ENCODE measurements at regions not wholly inside any gene's neighbourhood (a gene's known extent, or its start where the extent isn't known, plus 50 kb on each side); places are given as distances from the start of the nearest gene placed in this dataset.

DNA sequence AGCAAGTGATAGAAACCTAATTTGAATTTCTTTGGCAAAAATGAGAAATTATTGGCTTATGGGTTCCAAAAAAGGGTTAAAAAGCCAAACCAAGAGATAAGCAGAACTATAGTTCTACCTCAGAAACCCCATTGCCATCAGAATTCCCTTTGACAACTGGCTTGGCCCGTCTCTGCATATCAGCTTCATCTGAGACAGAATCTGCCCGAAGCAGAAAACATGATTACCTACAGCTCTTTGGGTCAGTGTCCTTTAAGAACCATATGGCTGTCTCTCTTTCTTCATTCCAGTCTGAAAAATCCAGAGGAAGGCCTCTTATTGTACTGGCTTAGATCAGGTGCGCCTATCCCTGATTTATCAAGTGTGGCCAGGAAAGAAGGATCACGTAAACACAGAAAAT is 49.8 kb upstream of the AGPS start:
- DNase-seq (ENCODE audit: low spot score) = no peak
